ENCODE measurements at regions not wholly inside any gene's neighbourhood (a gene's known extent, or its start where the extent isn't known, plus 50 kb on each side); places are given as distances from the start of the nearest gene placed in this dataset.

DNA sequence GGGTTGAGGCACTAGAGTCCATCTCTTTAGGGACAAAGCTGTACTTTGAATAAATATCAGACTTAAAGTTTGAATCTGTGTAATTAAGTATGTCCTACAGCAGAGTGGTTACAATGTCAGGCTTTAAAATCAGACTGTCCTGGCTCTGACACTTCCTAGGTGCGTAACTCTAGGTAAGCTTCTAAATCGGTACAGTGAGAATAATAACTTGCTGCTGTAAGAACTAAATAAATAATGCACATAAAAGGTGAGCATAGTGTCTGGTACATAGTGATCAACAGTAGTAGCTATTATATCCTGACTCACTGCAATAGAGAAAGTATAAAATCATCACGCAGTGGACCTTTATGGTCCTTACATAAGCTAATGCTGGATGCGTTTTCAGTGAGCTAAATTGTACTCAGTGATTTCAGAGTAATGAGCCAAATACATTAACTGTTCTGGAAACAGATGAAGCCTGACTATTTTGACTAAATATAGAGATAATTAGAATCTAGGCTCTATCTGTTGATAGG is 72.2 kb upstream of the PDK4 start:
- DNase-seq (ENCODE audit: low spot score): no peak

GRCh38 chr7:95662987-95663386 is 66.7 kb upstream of the PDK4 start:
- DNase-seq (ENCODE audit: low spot score): no peak

GRCh38 chr7:95660023-95660434 is 63.7 kb upstream of the PDK4 start:
- no peak for DNase-seq (ENCODE audit: low spot score)

GRCh38 chr7:95658676-95659075 is 62.4 kb upstream of the PDK4 start:
- no peak for DNase-seq (ENCODE audit: low spot score)

- no peak for DNase-seq (ENCODE audit: low spot score)
These were observed 53.2 kb upstream of the PDK4 start for GRCh38 chr7:95649546-95649945.

GRCh38 chr7:95646350-95646749 is 50.0 kb upstream of the PDK4 start:
- DNase-seq (ENCODE audit: low spot score): no peak

Data from kidney tubule cell (primary cell).